OCI-LY3 (cell line): ENCODE measurements at regions not wholly inside any gene's neighbourhood (a gene's known extent, or its start where the extent isn't known, plus 50 kb on each side); places are given as distances from the start of the nearest gene placed in this dataset.

ENCODE experiments used
- H2AFZ ChIP-seq: fragments of 200-600, 300-600 bp; shearing (Covaris generic); 2 replicates; pipeline ENCODE4 v1.6.0; 2014; ENCODE audit warnings: antibody characterized with exemption, low read depth, low read length
- H3K27ac ChIP-seq: fragments of 200-600, 300-600 bp; sonication (generic); 2 replicates; pipeline ENCODE4 v1.5.1; 2014; ENCODE audit warnings: mild to moderate bottlenecking, low read length, moderate library complexity, mixed read lengths
- H3K27me3 ChIP-seq: fragments of 200-600, 300-600 bp; sonication (generic); 2 replicates; pipeline ENCODE4 v1.6.1; 2014; ENCODE audit warnings: low read depth, low read length, mixed read lengths
- H3K36me3 ChIP-seq: fragments of 200-600, 300-600 bp; sonication (generic); replicated peaks from 2 replicates; pipeline ENCODE3; 2014; ENCODE audit warnings: low read depth, low read length, mixed read lengths
- H3K4me1 ChIP-seq: fragments of 300-600, 200-600 bp; sonication (generic); 2 replicates; pipeline ENCODE4 v1.6.1; 2014; ENCODE audit warnings: low read length, mixed read lengths
- H3K4me2 ChIP-seq: fragments of 200-600, 300-600 bp; sonication (generic); 2 replicates; pipeline ENCODE4 v1.6.1; 2014; ENCODE audit warnings: low read length, mixed read lengths
- H3K4me3 ChIP-seq: fragments of 300-600, 200-600 bp; sonication (generic); 2 replicates; pipeline ENCODE4 v1.5.1; 2014; ENCODE audit warnings: antibody characterized with exemption, mild to moderate bottlenecking, low read length, moderate library complexity
- H3K79me2 ChIP-seq: fragments of 300-600, 200-600 bp; shearing (Covaris generic); 2 replicates; pipeline ENCODE4 v1.6.1; 2014; ENCODE audit warnings: mild to moderate bottlenecking, low read length, mixed read lengths
- H3K9ac ChIP-seq: fragments of 300-600, 200-600 bp; shearing (Covaris generic); 2 replicates; pipeline ENCODE4 v1.6.0; 2014; ENCODE audit warnings: mild to moderate bottlenecking, low read length, moderate library complexity
- H3K9me3 ChIP-seq: fragments of 200-600, 300-600 bp; shearing (Covaris generic); 2 replicates; pipeline ENCODE4 v1.6.1; 2014; ENCODE audit warnings: low read length, mixed read lengths; ENCODE audit not compliant: insufficient read depth
- H4K20me1 ChIP-seq: fragments of 200-600, 300-600 bp; sonication (generic); 2 replicates; pipeline ENCODE4 v1.6.1; 2016; ENCODE audit warnings: low read length, mixed read lengths; ENCODE audit not compliant: insufficient read depth
- CTCF ChIP-seq: fragments of 200-600, 300-600 bp; sonication (generic); IDR thresholded peaks from 2 replicates; pipeline ENCODE4 v1.5.1; 2014; ENCODE audit warnings: antibody characterized with exemption, low read length, low read depth
- EZH2phosphoT487 ChIP-seq: fragments of 200-600 bp; shearing (Covaris generic); IDR thresholded peaks from 2 replicates; pipeline ENCODE4 v1.6.1; 2018; ENCODE audit warnings: antibody characterized with exemption, mixed run types, low read depth

- no peak for TF ChIP-seq CTCF
- no peak for TF ChIP-seq EZH2phosphoT487
- H3K9ac ChIP-seq: no peak overlapping the region
- H3K4me2 ChIP-seq: no peak overlapping the region
- no peak overlapping the region for H2AFZ ChIP-seq
- no peaks in the 10 kb centered on the region for H3K4me1 ChIP-seq
- no peaks in the 10 kb centered on the region for H3K79me2 ChIP-seq
- no peaks in the 10 kb centered on the region for H4K20me1 ChIP-seq
- H3K4me3 ChIP-seq: no peak overlapping the region
- H3K27me3 ChIP-seq: no peaks in the 10 kb centered on the region
- no peak overlapping the region for H3K27ac ChIP-seq
- H3K36me3 ChIP-seq: no peaks in the 10 kb centered on the region
- H3K9me3 ChIP-seq: no peaks in the 10 kb centered on the region
Observed at GRCh38 chr10:33617381-33618080, 283.1 kb upstream of the NRP1 start.

GRCh38 chr10:33616956-33617355 lies 282.5 kb upstream of the NRP1 start:
- H3K4me3 ChIP-seq: no peak overlapping the region
- H3K27ac ChIP-seq: no peak overlapping the region
- no peaks in the 10 kb centered on the region for H3K9me3 ChIP-seq
- no peaks in the 10 kb centered on the region for H3K79me2 ChIP-seq
- H3K27me3 ChIP-seq: no peaks in the 10 kb centered on the region
- TF ChIP-seq CTCF (no peak), EZH2phosphoT487 (no peak)
- no peaks in the 10 kb centered on the region for H4K20me1 ChIP-seq
- no peak overlapping the region for H2AFZ ChIP-seq
- H3K4me2 ChIP-seq: no peak overlapping the region
- H3K4me1 ChIP-seq: no peaks in the 10 kb centered on the region
- H3K9ac ChIP-seq: no peak overlapping the region
- no peaks in the 10 kb centered on the region for H3K36me3 ChIP-seq

GRCh38 chr10:33612551-33612950 lies 278.1 kb upstream of the NRP1 start:
- Histone ChIP-seq H3K4me3 (no peak overlapping the region), H2AFZ (no peak overlapping the region), H3K9me3 (no peaks in the 10 kb centered on the region), H3K36me3 (no peaks in the 10 kb centered on the region), H4K20me1 (no peaks in the 10 kb centered on the region), H3K4me1 (no peaks in the 10 kb centered on the region), H3K4me2 (no peak overlapping the region), H3K27me3 (no peaks in the 10 kb centered on the region), H3K79me2 (no peaks in the 10 kb centered on the region), H3K9ac (no peak overlapping the region), H3K27ac (no peak overlapping the region)
- TF ChIP-seq EZH2phosphoT487: no peak
- TF ChIP-seq CTCF: no peak

- TF ChIP-seq EZH2phosphoT487 (no peak), CTCF (no peak)
- H3K9ac ChIP-seq: no peak overlapping the region
- H3K27me3 ChIP-seq: no peaks in the 10 kb centered on the region
- no peak overlapping the region for H2AFZ ChIP-seq
- H4K20me1 ChIP-seq: no peaks in the 10 kb centered on the region
- H3K27ac ChIP-seq: no peak overlapping the region
- no peak overlapping the region for H3K4me3 ChIP-seq
- no peaks in the 10 kb centered on the region for H3K9me3 ChIP-seq
- H3K4me1 ChIP-seq: no peaks in the 10 kb centered on the region
- H3K36me3 ChIP-seq: no peaks in the 10 kb centered on the region
- no peak overlapping the region for H3K4me2 ChIP-seq
- H3K79me2 ChIP-seq: no peaks in the 10 kb centered on the region
Observed at GRCh38 chr10:33612116-33612515, 277.6 kb upstream of the NRP1 start.
